VCaP (cell line): ENCODE measurements at regions not wholly inside any gene's neighbourhood (a gene's known extent, or its start where the extent isn't known, plus 50 kb on each side); places are given as distances from the start of the nearest gene placed in this dataset.

ENCODE experiments used
- H3K27ac ChIP-seq: fragments of 450-650 bp; 2 replicates; pipeline ENCODE4 v1.5.1; 2017
- TF ChIP-seq, protein P1 (sequence below): fragments of 450-650 bp; conservative IDR thresholded peaks from 2 replicates; pipeline ENCODE4 v1.5.1; 2017; ENCODE audit warnings: mild to moderate bottlenecking, moderate library complexity

DNA sequence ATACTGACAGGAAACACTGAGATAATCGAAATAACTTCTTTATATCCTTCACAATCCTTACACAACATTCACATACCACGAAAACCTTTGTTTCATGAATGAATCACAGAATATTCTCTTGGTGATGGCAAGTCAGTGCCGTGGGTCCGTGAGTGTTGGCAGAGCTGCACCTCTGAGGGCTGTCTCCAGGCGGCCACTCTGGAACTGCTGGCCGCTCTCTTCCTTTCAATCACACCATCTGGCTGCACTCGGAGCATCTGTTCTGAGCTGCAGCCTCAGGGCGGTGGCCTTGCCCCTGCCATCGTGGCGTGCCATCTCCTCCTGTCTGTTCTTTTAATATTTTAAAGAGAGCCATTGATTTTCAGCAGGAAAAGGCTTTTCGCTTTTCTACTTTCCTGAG lies 129.4 kb upstream of the AFDN start:
- TF ChIP-seq, protein P1, sequence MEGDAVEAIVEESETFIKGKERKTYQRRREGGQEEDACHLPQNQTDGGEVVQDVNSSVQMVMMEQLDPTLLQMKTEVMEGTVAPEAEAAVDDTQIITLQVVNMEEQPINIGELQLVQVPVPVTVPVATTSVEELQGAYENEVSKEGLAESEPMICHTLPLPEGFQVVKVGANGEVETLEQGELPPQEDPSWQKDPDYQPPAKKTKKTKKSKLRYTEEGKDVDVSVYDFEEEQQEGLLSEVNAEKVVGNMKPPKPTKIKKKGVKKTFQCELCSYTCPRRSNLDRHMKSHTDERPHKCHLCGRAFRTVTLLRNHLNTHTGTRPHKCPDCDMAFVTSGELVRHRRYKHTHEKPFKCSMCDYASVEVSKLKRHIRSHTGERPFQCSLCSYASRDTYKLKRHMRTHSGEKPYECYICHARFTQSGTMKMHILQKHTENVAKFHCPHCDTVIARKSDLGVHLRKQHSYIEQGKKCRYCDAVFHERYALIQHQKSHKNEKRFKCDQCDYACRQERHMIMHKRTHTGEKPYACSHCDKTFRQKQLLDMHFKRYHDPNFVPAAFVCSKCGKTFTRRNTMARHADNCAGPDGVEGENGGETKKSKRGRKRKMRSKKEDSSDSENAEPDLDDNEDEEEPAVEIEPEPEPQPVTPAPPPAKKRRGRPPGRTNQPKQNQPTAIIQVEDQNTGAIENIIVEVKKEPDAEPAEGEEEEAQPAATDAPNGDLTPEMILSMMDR = no peak
- no peak overlapping the region for H3K27ac ChIP-seq

DNA sequence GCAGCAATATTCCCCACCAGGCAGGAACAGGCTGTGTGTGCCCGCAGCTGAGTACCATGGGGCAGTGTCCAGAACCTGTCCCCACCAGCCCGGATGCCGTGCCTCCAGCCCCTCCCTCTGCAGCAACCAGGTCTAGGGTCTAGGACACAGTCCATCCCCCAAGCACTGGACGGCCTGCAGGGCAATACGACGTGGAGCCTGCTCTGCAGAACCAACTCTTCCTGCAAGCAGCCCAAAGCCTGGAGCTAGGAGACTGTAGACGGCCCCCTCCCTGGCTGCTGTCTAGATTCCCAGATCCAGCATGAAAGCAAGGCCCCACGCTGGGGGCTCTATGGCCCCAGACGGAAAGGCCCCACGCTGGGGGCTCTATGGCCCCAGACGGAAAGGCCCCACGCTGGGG lies 128.2 kb upstream of the AFDN start:
- H3K27ac ChIP-seq = no peak overlapping the region

DNA sequence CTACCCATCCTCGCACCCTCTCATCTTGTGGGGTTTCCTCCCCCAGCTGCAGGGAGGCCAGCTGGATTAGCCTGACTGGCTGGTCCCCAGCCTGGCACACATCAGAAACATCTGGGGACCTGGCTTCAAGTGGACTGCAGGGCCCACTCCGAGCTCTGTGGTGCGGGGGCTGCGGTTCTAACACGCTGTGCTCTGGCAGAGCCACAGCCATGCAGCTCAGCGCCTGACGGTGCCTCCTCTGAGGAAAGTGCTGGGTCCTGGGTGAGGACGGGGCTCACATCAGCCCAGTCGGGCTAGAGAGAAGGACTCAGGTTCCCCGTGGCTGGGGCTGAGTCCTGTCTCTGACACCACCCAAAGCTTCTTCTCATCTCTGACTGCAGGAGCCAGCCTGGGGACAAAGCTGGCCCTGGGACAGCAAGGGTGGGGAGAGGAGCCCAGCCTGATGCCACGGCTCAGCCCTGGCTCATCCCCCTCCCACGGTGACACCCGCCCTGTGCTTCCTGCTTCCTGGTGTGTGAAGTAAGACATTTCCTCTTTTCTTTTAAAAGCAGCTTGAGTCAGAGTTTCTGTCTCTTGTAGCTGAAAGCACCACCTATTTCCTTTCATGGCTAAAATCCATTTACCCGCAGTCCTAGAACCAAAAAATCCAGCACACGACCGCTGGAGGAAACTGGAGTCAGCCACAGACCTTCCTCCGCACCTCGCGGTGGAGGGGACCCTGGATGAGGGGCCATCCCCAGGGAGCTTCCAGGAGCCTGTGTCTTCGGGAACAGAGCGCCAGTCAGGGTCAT lies 127.4 kb upstream of the AFDN start:
- TF ChIP-seq, protein P1 = no peak

More for the DNA sequence above, 128.2 kb upstream of the AFDN start:
- TF ChIP-seq, protein P1 = no peak

DNA sequence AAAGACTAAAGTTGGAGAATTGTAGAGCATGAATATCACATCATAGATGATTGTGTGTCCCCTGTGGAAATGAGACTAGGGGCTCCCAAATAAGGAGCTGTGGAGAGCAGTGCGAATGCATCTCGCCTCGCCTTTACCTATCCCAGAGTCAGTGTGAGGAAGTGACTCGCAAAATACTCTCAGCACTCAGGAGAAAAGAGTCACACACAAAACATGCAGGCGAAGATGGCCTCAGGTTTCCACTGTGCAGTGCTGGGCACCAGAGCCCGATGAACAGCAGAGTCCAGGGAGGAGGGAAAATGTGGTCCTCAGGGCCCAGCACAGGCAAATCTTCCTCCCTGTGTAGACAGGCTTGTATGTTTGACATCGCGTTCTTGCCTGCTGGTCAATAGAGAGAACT lies 126.5 kb upstream of the AFDN start:
- TF ChIP-seq, protein P1 = no peak
- H3K27ac ChIP-seq = no peak overlapping the region

More for the DNA sequence above, 127.4 kb upstream of the AFDN start:
- peak overlapping the region; percentile 38 for H3K27ac ChIP-seq

DNA sequence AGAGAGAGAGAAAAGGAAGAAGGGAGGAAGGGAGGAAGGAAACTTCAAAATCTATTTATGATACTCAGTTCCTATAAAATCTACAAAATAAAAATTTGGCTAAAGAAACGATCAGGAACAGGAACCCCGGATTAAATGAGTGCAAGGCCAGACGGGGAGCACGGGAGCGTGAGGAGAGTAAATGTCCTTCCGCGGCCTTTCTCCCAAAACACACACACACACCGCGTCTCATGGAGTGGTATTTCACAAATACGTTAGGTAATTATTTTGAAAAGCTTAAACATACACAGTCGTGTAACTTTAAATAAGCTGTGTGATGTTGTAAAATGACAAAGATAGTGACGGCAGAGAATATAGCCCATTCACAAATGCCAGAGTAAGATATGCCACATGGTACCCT lies 125.7 kb upstream of the AFDN start:
- H3K27ac ChIP-seq = no peak overlapping the region

DNA sequence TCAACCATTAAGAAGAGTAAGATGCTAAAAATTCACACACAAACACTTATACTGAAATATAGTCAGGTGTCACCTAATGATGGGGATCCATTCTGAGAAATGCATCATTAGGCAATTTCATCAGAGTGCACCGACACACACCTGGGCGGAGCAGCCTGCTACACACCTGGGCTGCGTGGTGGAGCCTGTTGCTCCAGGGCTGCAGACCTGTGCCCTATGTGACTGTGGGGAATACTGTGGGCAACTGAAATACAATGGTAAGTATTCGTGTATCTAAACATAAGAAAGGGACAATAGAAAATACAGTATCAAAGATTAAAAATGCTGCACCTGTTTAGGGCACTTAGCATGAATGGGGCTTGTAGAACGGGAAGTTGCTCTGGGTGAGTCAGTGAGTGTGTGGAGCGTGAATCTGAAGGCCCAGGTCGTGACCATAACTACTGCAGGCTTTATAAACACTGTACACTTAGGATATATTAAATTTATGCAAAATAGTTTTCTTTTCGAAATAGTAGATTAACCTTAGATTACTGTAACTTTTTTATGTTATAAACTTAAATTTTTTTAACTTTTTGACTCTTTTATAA lies 124.4 kb upstream of the AFDN start:
- TF ChIP-seq, protein P1 = no peak
- no peak overlapping the region for H3K27ac ChIP-seq

More for the DNA sequence above, 125.7 kb upstream of the AFDN start:
- TF ChIP-seq, protein P1 = no peak

DNA sequence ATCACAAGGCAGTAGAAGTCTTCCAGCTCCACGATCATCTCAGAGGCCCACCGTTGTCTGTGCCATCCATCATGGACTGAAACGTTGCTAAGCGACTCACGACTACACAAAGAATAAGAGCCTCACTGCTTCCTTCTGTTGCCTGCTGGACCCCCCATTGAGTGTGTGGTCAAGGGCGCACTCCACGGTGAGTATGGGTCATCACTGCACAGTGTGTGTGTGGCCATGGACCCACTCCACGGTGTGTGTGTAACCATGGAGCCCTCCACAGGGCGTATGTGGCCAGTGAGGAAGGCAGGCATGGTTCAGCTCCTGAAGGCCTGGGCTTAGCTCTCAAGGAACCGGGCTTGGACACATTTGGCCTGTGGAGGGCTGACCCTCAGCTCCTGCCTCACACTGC lies 123.4 kb upstream of the AFDN start:
- no peak overlapping the region for H3K27ac ChIP-seq
- TF ChIP-seq, protein P1 = no peak
